ENCODE measurements at regions not wholly inside any gene's neighbourhood (a gene's known extent, or its start where the extent isn't known, plus 50 kb on each side); places are given as distances from the start of the nearest gene placed in this dataset.
"Not testable (repeated sequence)": the region's sequence is repeated elsewhere in the genome, so short reads cannot be mapped to it uniquely, and the experiment has no call there.

- no peak for TF ChIP-seq ZNF70 (CRISPR knock-in tag; IDR thresholded peaks at IDR 0.05)
- TF ChIP-seq, protein P1, sequence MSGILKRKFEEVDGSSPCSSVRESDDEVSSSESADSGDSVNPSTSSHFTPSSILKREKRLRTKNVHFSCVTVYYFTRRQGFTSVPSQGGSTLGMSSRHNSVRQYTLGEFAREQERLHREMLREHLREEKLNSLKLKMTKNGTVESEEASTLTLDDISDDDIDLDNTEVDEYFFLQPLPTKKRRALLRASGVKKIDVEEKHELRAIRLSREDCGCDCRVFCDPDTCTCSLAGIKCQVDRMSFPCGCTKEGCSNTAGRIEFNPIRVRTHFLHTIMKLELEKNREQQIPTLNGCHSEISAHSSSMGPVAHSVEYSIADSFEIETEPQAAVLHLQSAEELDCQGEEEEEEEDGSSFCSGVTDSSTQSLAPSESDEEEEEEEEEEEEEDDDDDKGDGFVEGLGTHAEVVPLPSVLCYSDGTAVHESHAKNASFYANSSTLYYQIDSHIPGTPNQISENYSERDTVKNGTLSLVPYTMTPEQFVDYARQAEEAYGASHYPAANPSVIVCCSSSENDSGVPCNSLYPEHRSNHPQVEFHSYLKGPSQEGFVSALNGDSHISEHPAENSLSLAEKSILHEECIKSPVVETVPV (CRISPR knock-in tag; IDR thresholded peaks at IDR 0.05) = no peak
- no peak for ATAC-seq
These were observed 545.1 kb upstream of the NR5A2 start for GRCh38 chr1:199482426-199482825.

GRCh38 chr1:199489594-199489993 is 537.9 kb upstream of the NR5A2 start:
- TF ChIP-seq, protein P2, sequence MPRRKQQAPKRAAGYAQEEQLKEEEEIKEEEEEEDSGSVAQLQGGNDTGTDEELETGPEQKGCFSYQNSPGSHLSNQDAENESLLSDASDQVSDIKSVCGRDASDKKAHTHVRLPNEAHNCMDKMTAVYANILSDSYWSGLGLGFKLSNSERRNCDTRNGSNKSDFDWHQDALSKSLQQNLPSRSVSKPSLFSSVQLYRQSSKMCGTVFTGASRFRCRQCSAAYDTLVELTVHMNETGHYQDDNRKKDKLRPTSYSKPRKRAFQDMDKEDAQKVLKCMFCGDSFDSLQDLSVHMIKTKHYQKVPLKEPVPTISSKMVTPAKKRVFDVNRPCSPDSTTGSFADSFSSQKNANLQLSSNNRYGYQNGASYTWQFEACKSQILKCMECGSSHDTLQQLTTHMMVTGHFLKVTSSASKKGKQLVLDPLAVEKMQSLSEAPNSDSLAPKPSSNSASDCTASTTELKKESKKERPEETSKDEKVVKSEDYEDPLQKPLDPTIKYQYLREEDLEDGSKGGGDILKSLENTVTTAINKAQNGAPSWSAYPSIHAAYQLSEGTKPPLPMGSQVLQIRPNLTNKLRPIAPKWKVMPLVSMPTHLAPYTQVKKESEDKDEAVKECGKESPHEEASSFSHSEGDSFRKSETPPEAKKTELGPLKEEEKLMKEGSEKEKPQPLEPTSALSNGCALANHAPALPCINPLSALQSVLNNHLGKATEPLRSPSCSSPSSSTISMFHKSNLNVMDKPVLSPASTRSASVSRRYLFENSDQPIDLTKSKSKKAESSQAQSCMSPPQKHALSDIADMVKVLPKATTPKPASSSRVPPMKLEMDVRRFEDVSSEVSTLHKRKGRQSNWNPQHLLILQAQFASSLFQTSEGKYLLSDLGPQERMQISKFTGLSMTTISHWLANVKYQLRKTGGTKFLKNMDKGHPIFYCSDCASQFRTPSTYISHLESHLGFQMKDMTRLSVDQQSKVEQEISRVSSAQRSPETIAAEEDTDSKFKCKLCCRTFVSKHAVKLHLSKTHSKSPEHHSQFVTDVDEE (CRISPR knock-in tag; IDR thresholded peaks at IDR 0.05) = no peak
- TF ChIP-seq ZNF70 (CRISPR knock-in tag; IDR thresholded peaks at IDR 0.05) = no peak
- no peak for ATAC-seq

GRCh38 chr1:199490769-199491527 is 536.6 kb upstream of the NR5A2 start:
- peak; percentile 98 for ATAC-seq
- peak; percentile 82 for TF ChIP-seq TOX (CRISPR knock-in tag; IDR thresholded peaks at IDR 0.05; ENCODE audit: borderline replicate concordance)
- TF ChIP-seq ZC3H10 (CRISPR knock-in tag; IDR thresholded peaks at IDR 0.05) = peak; percentile 65
- TF ChIP-seq RARB (CRISPR knock-in tag; IDR thresholded peaks at IDR 0.05) = 0 out of 2 replicates have a peak, but pooled peaks have one; percentile 54
- no peak for TF ChIP-seq SNAI2 (CRISPR knock-in tag; IDR thresholded peaks at IDR 0.05)

DNA sequence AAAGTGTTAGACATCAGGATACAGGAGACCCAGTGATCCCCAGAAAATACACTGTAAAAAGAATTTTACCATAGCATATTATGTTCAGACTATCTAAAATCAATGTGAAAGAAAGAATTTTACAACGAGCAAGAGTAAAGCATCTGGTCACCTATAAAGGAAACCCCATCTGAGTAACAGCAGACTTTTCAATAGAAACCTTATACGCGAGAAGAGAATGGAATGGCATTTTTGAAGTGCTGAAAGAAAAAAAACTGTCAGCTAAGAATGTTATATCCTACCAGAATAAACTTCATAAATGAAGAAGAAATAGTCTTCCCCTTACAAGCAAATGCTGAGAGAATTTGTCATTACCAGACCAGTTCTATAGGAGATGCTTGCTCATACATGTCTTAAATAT is 532.1 kb upstream of the NR5A2 start:
- no peak for ATAC-seq
- TF ChIP-seq, protein P3, sequence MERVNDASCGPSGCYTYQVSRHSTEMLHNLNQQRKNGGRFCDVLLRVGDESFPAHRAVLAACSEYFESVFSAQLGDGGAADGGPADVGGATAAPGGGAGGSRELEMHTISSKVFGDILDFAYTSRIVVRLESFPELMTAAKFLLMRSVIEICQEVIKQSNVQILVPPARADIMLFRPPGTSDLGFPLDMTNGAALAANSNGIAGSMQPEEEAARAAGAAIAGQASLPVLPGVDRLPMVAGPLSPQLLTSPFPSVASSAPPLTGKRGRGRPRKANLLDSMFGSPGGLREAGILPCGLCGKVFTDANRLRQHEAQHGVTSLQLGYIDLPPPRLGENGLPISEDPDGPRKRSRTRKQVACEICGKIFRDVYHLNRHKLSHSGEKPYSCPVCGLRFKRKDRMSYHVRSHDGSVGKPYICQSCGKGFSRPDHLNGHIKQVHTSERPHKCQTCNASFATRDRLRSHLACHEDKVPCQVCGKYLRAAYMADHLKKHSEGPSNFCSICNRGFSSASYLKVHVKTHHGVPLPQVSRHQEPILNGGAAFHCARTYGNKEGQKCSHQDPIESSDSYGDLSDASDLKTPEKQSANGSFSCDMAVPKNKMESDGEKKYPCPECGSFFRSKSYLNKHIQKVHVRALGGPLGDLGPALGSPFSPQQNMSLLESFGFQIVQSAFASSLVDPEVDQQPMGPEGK (CRISPR knock-in tag; IDR thresholded peaks at IDR 0.05; ENCODE audit: borderline replicate concordance) = no peak
- TF ChIP-seq ZFP30 (CRISPR knock-in tag; IDR thresholded peaks at IDR 0.05) (no peak), ISL1 (CRISPR knock-in tag; IDR thresholded peaks at IDR 0.05) (no peak)

DNA sequence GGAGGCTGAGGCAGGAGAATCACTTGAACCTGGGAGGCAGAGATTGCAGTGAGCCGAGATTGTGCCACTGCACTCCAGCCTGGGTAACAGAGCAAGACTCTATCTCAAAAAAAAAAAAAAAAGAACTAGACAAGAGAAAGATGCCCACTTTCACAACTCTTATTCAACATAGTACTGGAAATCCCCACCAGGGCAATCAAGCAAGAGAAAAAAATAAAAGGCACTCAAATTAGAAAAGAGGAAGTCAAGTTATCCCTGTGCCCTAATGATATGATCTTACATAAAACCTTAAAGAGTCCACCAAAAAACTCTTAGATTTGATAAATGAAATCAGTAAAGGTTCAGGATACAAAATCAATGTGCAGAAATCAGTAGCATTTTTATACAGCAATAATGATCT is 528.7 kb upstream of the NR5A2 start:
- not testable (repeated sequence) for ATAC-seq

DNA sequence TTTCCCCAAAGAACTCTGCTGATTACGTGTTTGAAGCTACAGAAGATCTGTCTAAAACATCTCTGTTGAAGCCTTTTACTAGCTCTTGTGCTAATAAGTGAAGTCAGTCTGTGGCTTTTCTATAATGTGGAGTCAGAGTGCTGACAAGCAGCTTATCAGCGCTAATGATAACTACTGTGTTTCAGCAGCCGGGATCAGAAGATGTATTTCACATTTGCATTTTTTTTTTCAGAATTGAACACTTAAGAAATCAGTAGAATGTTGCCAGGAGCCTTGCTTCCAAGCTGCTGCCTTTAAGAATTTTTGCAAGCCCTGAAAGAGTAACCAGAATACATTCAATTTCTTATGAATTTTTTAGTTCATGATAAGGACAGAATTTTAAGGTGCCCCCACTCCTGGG is 519.4 kb upstream of the NR5A2 start:
- ATAC-seq = no peak
- TF ChIP-seq ZNF565 (CRISPR knock-in tag; conservative IDR thresholded peaks at IDR 0.05; ENCODE audit: low read depth) (no peak), RARB (CRISPR knock-in tag; IDR thresholded peaks at IDR 0.05) (no peak), OSR1 (CRISPR knock-in tag; IDR thresholded peaks at IDR 0.05) (no peak), TOX (CRISPR knock-in tag; IDR thresholded peaks at IDR 0.05; ENCODE audit: borderline replicate concordance) (no peak), SNAI2 (CRISPR knock-in tag; IDR thresholded peaks at IDR 0.05) (no peak), CSDC2 (CRISPR knock-in tag; IDR thresholded peaks at IDR 0.05) (no peak), POU6F1 (CRISPR knock-in tag; IDR thresholded peaks at IDR 0.05; ENCODE audit: borderline replicate concordance, low read depth) (no peak), ZNF8 (CRISPR knock-in tag; IDR thresholded peaks at IDR 0.05) (no peak), ZNF70 (CRISPR knock-in tag; IDR thresholded peaks at IDR 0.05) (no peak)
- TF ChIP-seq, protein P2 (CRISPR knock-in tag; IDR thresholded peaks at IDR 0.05) = no peak
